HUDEP-2 (cell line): ENCODE measurements at regions not wholly inside any gene's neighbourhood (a gene's known extent, or its start where the extent isn't known, plus 50 kb on each side); places are given as distances from the start of the nearest gene placed in this dataset.

Source experiments
- DNase-seq, 76 experiments: peaks; one replicate each; lab custom pipeline; 2025; ENCODE audit not compliant: unreplicated experiment in 76 of 76; lab: John Stamatoyannopoulos, UW

DNA sequence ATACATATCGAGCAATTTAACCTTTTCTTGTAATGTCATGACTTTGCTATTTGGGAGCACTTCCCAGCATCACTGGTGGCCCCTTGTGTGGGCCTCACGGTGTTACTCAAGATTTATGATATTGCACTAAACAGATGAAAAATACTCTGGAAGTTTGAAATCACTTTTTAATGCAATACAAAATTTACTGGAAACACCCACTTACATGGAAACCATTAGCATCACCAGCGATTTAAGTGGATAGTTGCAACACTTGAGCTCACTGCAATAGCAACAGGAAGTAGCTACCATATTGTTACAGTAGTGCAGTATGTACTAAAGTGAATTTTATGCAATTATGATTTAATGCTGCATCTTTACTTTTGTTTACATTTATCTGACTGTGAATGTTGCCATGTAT lies 184.4 kb downstream of the MDFIC start:
- DNase-seq: no peak

DNA sequence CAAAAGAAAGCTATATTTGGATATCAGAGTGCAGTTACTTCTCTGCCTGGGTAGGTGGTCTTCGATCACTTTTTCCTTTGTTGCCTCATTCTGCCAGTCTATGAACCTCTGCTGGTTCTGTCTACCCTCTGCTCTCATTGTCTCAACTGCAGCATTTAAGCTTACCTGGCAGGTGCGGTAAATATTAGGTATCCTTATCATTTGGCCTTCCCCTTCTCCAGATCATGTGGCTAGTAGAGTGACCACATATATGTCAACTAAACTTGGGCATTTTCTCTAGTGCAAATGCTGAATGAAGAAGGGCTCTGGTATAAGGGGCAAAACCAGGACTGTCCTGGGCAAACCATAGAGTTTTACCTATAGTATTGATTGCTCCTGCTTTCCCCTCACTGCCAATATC lies 180.8 kb downstream of the MDFIC start:
- no peak for DNase-seq

DNA sequence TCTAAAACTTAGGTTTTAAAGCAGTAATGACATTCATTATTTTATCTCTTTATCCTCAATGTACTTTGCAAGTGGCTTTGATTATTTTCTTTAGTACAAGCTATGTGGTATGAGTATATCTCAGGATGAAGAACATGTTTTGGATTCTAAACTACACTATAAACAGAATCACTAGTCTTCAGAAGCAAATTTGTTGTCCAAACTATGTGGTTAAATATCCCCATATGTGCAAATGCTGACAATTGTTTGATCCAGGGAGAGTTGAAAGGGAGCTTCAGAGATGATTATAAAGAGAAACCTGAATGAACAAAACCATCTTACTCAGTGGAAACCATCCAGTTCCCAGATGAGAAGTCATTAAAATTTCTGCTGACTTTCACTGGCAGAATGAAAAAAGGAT lies 179.3 kb downstream of the MDFIC start:
- no peak for DNase-seq

DNA sequence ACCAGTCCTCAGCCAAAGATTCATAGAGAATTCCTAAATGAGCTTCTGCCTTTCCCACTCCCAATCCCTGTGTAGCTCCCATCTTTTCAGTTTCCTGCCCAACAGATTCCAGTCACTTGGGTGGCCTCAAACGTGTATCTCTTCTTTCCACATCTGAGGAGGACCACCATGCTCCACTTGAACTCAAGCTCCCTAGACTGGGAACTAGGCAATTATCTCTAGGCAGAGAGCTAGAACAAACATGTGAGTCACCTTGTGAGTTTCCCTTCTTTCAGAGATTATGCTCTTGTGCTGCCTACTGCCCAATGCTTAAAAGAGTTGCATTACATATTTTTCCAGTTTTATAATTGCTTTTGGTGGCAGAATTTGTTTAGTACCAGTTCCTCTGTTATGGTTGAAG lies 178.0 kb downstream of the MDFIC start:
- DNase-seq: no peak

DNA sequence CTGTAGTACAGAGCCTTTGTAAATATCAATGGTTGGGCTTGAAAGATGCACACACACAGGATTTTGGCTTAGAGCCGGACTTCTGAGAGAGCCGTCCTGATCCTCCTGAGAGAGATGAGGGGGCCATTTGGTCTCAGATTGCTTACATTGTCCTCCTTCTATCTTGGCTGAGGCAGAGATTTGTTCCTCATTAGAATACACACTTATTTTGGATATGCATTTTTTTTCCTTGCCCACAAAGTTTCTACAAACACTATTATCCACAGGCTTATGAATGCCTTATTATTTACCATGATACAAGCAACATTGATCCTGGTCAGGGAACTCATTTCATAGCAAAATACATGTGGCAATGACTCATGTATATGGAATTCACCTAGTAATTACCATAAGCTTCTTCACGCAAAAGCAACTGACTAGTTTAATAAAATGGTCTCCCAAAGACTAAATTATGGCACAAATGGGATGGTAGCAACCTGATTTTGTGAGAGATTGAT lies 175.3 kb downstream of the MDFIC start:
- no peak for DNase-seq

DNA sequence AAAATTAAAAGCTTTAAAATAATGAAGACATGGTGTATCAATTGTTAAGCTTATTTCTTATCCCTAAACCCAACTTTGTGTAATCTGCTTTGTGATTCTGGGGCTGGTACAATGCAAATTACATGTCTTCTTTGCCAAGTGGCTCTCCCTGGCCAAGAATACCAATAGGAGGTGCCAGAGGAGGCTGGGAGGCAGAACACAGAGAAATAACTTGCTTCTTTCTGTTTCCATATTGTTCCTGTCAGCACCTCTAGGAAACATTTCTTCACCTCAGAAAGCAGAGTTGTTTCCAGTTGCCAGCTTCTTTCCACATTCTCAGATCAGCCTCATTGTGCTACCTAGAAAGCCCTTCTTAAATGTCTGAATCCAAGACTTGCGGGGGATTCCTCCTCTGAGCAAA lies 174.4 kb downstream of the MDFIC start:
- no peak for DNase-seq

DNA sequence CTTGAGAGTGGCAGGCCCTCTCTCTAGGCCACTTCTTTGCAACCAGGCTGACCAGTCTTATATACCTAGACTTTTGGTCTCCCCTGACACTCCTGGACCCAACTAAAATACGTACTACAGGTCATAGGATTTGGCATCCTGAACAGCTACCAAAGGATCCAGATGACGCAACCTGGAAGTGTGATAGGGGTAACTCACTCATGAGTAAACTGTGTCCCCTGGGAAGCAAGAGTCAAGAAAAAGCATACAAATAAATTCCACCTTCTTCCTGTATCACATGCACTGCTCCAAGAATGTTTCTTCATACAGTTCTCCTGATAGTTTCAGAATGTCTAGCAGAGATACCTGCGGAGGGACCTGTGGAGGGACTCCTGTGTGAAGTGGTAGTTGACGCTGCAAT lies 172.3 kb downstream of the MDFIC start:
- no peak for DNase-seq

DNA sequence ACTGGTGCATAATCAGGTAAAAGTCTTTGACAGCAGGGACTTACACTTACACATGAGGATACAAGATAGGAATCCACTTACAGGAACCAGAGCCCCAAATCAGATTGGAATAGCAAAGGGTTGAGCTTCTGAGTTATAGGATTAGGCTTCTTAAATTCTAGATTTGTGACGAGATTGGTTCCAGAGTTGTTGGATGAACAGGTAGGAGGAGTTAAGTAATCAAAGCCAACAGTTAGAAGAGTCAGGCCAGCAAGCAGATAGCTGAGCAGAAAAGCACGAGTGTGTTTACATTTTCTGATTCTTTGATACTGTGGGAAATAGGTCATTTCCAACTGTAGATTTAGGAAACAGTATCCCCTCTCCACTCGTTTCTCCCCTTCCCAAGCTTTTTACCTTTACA lies 167.0 kb downstream of the MDFIC start:
- DNase-seq: no peak

DNA sequence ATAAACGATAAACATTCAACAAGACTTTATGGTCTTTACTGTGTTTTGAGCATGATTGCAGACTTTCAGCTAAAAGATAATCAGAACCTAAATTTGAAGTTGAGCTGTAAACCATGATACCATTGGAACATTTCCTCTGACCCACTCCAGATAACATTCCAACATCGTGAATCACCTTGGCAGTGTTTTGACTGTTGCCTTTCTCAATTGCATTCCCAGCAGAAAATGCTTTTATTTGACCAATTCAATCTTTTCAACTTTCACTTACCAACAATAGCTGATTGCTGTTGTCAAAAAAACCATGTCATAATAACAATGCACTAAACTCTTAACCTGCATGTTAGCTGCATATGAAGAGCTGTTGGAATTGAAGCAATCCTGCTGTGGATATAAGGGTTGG lies 165.5 kb downstream of the MDFIC start:
- peak in 1 of 76 experiments; percentile 6 for DNase-seq

DNA sequence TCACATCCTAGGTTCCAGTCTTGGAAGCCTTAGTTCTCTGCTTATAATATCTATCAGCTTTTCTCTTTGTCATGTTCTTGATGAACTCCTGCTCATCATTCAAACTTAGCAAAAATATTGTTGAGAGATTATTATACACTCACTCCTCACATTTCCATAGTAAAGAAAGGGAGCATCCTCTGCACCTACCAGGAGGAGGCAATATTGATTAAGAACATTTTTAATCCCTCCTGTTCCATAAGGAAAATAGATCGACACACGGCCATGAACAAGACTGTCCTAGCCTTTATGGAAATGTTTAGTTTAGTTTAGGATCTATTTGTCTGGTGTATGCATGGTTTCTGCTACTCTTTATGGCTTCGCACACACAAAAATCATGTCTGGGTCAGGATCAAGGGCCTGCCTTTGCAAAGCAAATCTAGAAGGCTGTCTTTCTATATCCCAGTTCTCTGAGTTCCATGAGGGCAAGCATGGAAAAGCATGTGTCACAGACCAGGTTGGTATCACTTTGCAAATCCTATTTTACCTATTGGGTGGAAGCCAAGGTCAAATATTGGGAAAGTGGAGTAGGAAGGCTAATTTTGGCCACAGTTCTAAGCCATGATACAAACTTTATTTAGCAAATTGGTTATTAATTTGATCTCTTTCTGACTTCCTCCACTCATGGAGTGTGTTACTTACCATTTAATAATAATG lies 164.4 kb downstream of the MDFIC start:
- DNase-seq: no peak

DNA sequence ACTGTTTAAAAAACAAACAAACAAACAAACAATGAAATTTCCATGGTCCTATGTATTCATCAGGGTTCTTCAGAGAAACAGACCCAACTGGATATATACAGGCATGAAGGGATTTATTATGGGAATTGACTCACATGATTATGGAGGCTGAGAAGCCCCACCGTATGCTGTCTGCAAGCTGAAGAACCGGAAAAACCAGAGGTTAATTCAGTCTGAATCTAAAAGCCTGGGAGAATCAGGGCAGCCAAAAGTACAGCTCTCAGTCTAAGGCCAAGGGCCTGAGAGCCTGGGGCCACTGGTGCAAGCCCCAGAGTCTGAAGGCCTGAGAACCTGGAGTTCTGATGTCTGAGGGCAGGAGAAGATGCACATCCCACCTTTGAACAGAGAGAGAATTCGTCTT lies 163.5 kb downstream of the MDFIC start:
- DNase-seq: no peak

DNA sequence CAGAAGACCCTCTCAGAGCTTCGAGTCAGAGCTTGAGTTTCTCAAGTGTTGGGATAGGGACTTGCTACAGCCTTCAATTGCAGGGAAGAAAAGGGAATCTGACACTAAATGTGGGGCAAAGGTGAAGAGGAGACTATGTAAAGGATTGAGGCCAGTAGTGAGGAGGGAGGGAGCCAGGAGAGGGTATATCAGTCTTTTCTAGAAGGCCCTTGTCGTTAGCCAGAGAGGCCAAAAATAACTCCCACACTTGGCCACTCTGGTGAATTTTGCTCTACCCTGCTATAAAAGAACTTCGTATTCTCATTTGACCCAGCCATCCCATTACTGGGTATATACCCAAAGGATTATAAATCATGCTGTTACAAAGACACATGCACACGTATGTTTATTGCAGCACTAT lies 162.0 kb downstream of the MDFIC start:
- DNase-seq: no peak

DNA sequence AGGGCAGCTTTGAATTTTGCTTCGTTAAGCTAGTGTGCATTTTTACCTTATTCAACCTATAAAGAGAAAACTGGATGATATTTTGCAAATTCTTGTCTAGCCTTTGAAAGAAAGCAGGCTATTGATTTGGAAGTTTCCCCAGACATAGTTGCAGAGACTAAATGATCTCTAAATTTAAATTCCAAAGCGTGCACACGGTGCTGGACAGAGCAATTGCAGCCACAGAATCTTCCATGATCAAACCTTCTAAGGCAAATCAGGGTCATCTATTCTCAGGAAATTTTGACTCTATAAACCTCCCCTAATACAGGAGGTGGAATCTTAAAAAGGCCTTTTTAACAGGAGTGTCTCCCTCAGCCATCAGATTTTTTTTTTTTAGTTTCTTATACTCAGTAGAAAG lies 159.9 kb downstream of the MDFIC start:
- DNase-seq: no peak

DNA sequence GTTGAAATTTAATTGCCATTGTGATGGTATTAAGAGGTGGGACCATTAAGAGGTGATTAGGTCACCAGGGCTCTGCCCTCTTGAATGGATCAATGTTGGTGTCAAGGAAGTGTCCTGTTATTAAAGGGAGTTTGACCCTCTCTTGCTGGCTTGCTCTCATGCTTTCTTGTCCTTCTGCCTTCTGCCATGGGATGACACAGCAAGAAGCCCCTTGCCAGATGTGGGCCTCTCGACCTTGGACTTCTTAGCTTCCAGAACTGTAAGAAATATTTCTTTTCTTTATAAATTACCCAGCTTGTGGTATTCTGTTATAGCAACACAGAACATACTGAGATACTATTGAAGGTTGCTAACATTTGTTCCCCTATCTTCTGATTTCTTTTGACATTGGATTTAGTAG lies 157.0 kb downstream of the MDFIC start:
- DNase-seq: no peak

DNA sequence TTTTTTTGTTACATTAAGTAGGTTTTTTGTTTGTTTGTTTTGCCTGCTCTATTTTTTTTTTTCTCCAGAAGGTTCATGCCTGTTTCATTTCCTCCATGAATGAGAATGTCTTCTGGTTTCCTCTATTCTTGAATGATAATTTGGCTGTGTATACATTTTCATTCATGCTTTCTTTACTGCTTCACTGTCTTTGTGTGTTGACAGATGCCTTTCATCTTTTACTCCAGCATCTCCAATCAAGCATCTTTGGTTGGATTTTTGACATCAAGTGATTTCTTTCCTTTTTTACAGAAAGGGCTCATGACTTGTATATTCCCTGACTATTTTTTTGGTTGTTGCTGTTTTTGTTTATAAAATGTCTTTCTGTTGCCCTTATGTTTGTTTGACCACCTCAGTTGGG lies 156.5 kb downstream of the MDFIC start:
- DNase-seq: no peak

DNA sequence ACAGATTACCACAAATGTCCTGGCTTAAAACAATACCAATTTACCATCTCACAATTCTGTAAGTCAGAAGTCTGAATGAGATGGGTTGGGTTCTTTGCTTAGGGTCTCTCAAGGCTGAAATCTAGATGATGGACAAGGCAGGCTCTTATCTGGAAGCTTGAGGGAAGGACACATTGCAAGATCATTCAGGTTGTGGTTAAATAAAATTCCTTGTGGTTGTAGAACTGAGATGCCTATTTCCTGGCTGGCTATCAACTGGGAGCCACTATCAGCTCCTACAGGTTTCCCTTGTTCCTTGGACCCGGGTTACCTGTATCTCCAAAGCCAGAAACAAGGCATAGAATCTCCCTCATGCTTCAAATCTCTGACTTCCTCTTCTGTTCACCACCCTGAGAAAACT lies 148.4 kb downstream of the MDFIC start:
- no peak for DNase-seq
